GM23338 (cell line): ENCODE measurements at regions not wholly inside any gene's neighbourhood (a gene's known extent, or its start where the extent isn't known, plus 50 kb on each side); places are given as distances from the start of the nearest gene placed in this dataset.

ENCODE experiments used
- ATAC-seq: fragments of 200-7000 bp; cut with Tn5 transposase; 3 replicates; pipeline ENCODE4 v1.9.1; 2020
- DNase-seq: peaks from one replicate; pipeline ENCODE4 v3.0.0-alpha.2; 2015; ENCODE audit warnings: low spot score
- H2AFZ ChIP-seq: fragments of 200-600 bp; sonication (generic); 2 replicates; pipeline ENCODE4 v1.8.0; 2016; ENCODE audit warnings: antibody characterized with exemption, mild to moderate bottlenecking, moderate library complexity
- H3F3A ChIP-seq: fragments of 200-600 bp; sonication (generic); replicated peaks from 2 replicates; pipeline ENCODE4 v1.8.0; 2017; ENCODE audit warnings: antibody characterized with exemption, mixed run types, low read depth
- H3K27ac ChIP-seq: fragments of 200-600 bp; sonication (generic); 2 replicates; pipeline ENCODE4 v1.6.1; 2016; ENCODE audit warnings: low read depth
- H3K27me3 ChIP-seq: fragments of 200-600 bp; sonication (generic); 2 replicates; pipeline ENCODE4 v1.8.0; 2016; ENCODE audit warnings: mild to moderate bottlenecking, mixed run types, moderate library complexity; ENCODE audit not compliant: insufficient read depth
- H3K36me3 ChIP-seq: fragments of 200-600 bp; sonication (generic); 2 replicates; pipeline ENCODE4 v1.8.0; 2016; ENCODE audit warnings: mild to moderate bottlenecking; ENCODE audit not compliant: insufficient read depth
- H3K4me1 ChIP-seq: fragments of 200-600 bp; sonication (generic); 2 replicates; pipeline ENCODE4 v1.8.0; 2016; ENCODE audit warnings: mild to moderate bottlenecking, moderate library complexity; ENCODE audit not compliant: insufficient read depth
- H3K4me2 ChIP-seq: fragments of 200-600 bp; sonication (generic); 2 replicates; pipeline ENCODE4 v1.7.1; 2017; ENCODE audit warnings: mixed run types
- H3K4me3 ChIP-seq: fragments of 200-600 bp; sonication (generic); 2 replicates; pipeline ENCODE4 v1.6.1; 2016; ENCODE audit warnings: mixed run types
- H3K79me2 ChIP-seq: fragments of 200-600 bp; sonication (generic); replicated peaks from 2 replicates; pipeline ENCODE4 v1.8.0; 2017; ENCODE audit warnings: mild to moderate bottlenecking; ENCODE audit not compliant: insufficient read depth
- H3K9me2 ChIP-seq: fragments of 200-600 bp; sonication (generic); 2 replicates; pipeline ENCODE4 v1.8.0; 2017; ENCODE audit not compliant: insufficient read depth
- H4K20me1 ChIP-seq: fragments of 200-600 bp; sonication (generic); replicated peaks from 2 replicates; pipeline ENCODE4 v1.8.0; 2017; ENCODE audit warnings: mild to moderate bottlenecking; ENCODE audit not compliant: insufficient read depth
- H3K27ac Mint-ChIP-seq: 2 replicates; pipeline ENCODE4 v1.8.0; 2020; ENCODE audit warnings: inconsistent platforms, mild to moderate bottlenecking, moderate library complexity, mixed read lengths
- H3K27me3 Mint-ChIP-seq: 3 replicates; pipeline ENCODE4 v1.8.0; 2022; ENCODE audit warnings: low read depth, mild to moderate bottlenecking, moderate library complexity, mixed read lengths, inconsistent platforms; ENCODE audit not compliant: insufficient read depth, poor library complexity
- H3K36me3 Mint-ChIP-seq: 3 replicates; pipeline ENCODE4 v1.8.0; 2021; ENCODE audit warnings: low read depth, mild to moderate bottlenecking, inconsistent platforms, moderate library complexity, mixed read lengths
- H3K4me1 Mint-ChIP-seq: 3 replicates; pipeline ENCODE4 v1.8.0; 2020; ENCODE audit warnings: mild to moderate bottlenecking, inconsistent platforms, mixed read lengths
- H3K4me3 Mint-ChIP-seq: 3 replicates; pipeline ENCODE4 v1.8.0; 2021; ENCODE audit warnings: moderate library complexity, mild to moderate bottlenecking, inconsistent platforms, mixed read lengths
- H3K9me3 Mint-ChIP-seq: 3 replicates; pipeline ENCODE4 v1.8.0; 2020; ENCODE audit warnings: moderate library complexity, mild to moderate bottlenecking, inconsistent platforms, mixed read lengths
- CTCF ChIP-seq, 2 experiments: fragments of 200-600 bp in 1 of 2; sonication (generic) in 1 of 2; conservative IDR thresholded peaks; 2 replicates each; pipeline versions ENCODE4 v1.5.1 to v1.6.1; 2016 to 2017; ENCODE audit warnings: antibody characterized with exemption in 2 of 2, low read depth in 2 of 2, mild to moderate bottlenecking in 2 of 2, moderate library complexity in 1 of 2
- EZH2phosphoT487 ChIP-seq: fragments of 200-600 bp; sonication (generic); IDR thresholded peaks from one replicate; pipeline ENCODE4 v1.8.1; 2018; ENCODE audit warnings: antibody characterized with exemption; ENCODE audit not compliant: unreplicated experiment
- JUNB ChIP-seq: IDR thresholded peaks from one replicate; pipeline ENCODE4 v1.6.1; 2016; ENCODE audit warnings: antibody characterized with exemption; ENCODE audit not compliant: unreplicated experiment
- NANOG ChIP-seq: IDR thresholded peaks from 2 replicates; pipeline ENCODE4 v1.6.1; 2016; ENCODE audit warnings: antibody characterized with exemption, borderline replicate concordance
- POLR2AphosphoS5 ChIP-seq: IDR thresholded peaks from 2 replicates; pipeline ENCODE4 v1.6.1; 2016; ENCODE audit warnings: antibody characterized with exemption, low read depth
- REST ChIP-seq: IDR thresholded peaks from one replicate; pipeline ENCODE4 v1.6.1; 2018; ENCODE audit warnings: antibody characterized with exemption; ENCODE audit not compliant: unreplicated experiment
- STAT1 ChIP-seq: IDR thresholded peaks from one replicate; pipeline ENCODE4 v1.6.1; 2016; ENCODE audit warnings: antibody characterized with exemption; ENCODE audit not compliant: unreplicated experiment
- ZNF114 ChIP-seq: fragments of 250-450 bp; sonication (Bioruptor Pico); IDR thresholded peaks from 2 replicates; pipeline ENCODE4 v1.5.0; 2020; ENCODE audit warnings: mild to moderate bottlenecking, moderate library complexity
- ZNF331 ChIP-seq: fragments of 250-450 bp; sonication (Bioruptor Pico); IDR thresholded peaks from 2 replicates; pipeline ENCODE4 v1.5.0; 2020; ENCODE audit warnings: low read depth, mild to moderate bottlenecking, moderate library complexity
- ZNF462 ChIP-seq: fragments of 250-450 bp; sonication (Bioruptor Pico); IDR thresholded peaks from 2 replicates; pipeline ENCODE4 v1.5.0; 2020; ENCODE audit warnings: mild to moderate bottlenecking, moderate library complexity

- no peak for TF ChIP-seq ZNF462
- TF ChIP-seq POLR2AphosphoS5, result no peak
- no peak for TF ChIP-seq ZNF331 (CRISPR knock-in tag)
- TF ChIP-seq ZNF114 (CRISPR knock-in tag), result no peak
- TF ChIP-seq NANOG, result no peak
Observed at GRCh38 chr17:33457477-33457876, 164.4 kb upstream of the ASIC2 start (continued).

- no peaks in the 10 kb centered on the region; the same call in 2 of the 3 replicates for H3K9me3 Mint-ChIP-seq
- peak; percentile 75 for ATAC-seq
- no peaks in the 10 kb centered on the region for H3F3A ChIP-seq
- H3K4me2 ChIP-seq, result no peak overlapping the region
- TF ChIP-seq NANOG, result no peak
- TF ChIP-seq POLR2AphosphoS5, result no peak
- TF ChIP-seq EZH2phosphoT487, result no peak
- TF ChIP-seq STAT1, result no peak
- TF ChIP-seq ZNF331 (CRISPR knock-in tag), result no peak
- no peak for TF ChIP-seq REST
- TF ChIP-seq CTCF (conservative IDR thresholded peaks at IDR 0.05; ENCODE audit: low read depth in 2 of 2), result peak; percentile 18 to 38; a peak in 3 of 4 replicates
- no peak for TF ChIP-seq ZNF114 (CRISPR knock-in tag)
- no peak for TF ChIP-seq JUNB
- no peak overlapping the region for H3K4me3 ChIP-seq
- H3K36me3 Mint-ChIP-seq, result no peaks in the 10 kb centered on the region
- no peaks in the 10 kb centered on the region for H3K9me2 ChIP-seq
- H3K79me2 ChIP-seq, result no peaks in the 10 kb centered on the region
- H3K27me3 ChIP-seq, result peaks cover 31% of the 10 kb centered on the region
- no peak overlapping the region for H3K27ac Mint-ChIP-seq
- H3K36me3 ChIP-seq, result no peaks in the 10 kb centered on the region
- H3K4me3 Mint-ChIP-seq, result no peak overlapping the region
- peaks cover 15% of the 10 kb centered on the region; the same call in 2 of the 3 replicates for H3K4me1 Mint-ChIP-seq
- peak; percentile 35 for DNase-seq
- H3K27ac ChIP-seq, result no peak overlapping the region
- H2AFZ ChIP-seq, result 0 out of 2 replicates have a peak overlapping the region, but pooled peaks have one; percentile 38
- no peaks in the 10 kb centered on the region for H4K20me1 ChIP-seq
- no peaks in the 10 kb centered on the region; the same call in 1 of the 2 replicates for H3K4me1 ChIP-seq
- H3K27me3 Mint-ChIP-seq, result peaks cover 8% of the 10 kb centered on the region
Observed at GRCh38 chr17:33459078-33459940, 166.2 kb upstream of the ASIC2 start.
